DMS114 treated with DMSO at 0.1 percent for 48 hours (cell line): ENCODE measurements at regions not wholly inside any gene's neighbourhood (a gene's known extent, or its start where the extent isn't known, plus 50 kb on each side); places are given as distances from the start of the nearest gene placed in this dataset.
"Not testable (repeated sequence)": the region's sequence is repeated elsewhere in the genome, so short reads cannot be mapped to it uniquely, and the experiment has no call there.

ENCODE experiments used
- DNase-seq: peaks from one replicate; lab custom pipeline; 2025; ENCODE audit not compliant: unreplicated experiment; lab: John Stamatoyannopoulos, UW

DNA sequence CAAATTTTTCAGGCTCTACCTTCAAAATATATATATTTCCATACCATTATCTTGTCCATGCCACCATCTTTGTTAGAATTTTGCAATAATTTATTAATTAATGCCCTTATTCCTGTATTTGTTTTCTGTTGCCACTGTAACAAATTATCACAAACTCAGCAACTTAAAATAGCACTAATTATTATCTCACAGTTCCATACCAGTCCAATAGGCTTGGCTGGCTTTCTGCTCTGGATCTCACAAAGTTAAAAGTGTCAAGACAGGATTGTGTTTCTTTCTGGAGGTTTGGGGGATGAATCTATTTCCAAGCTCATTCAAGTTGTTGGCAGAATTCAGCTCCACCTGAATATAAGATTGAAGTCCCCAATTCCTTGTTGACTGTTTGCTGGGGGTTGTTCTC is 58.6 kb upstream of the SLC38A4 start:
- DNase-seq, result no peak

DNA sequence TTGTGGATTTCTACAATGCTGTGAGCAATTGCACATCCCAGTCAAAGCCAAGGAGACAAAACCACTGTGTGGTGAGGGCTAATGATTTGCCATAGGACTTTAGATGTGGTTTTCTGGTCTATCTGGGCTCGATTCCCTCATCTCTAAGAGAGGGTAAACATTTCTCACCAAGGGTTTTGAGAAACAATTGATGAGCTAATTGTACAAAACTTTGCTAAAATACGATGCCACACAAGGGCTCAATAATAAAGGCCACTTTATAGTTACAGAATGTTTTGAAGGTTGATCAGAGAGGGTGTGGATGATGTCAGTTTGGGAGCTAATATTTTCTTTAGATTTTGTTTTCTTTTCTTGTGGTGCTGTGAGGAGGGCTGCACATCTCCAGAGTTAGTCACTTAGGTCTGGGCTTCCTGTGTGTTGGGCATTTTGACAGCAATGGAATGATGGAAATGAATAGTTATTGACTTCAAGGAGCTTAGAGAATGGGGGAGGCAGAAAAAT is 60.8 kb upstream of the SLC38A4 start:
- DNase-seq, result no peak

DNA sequence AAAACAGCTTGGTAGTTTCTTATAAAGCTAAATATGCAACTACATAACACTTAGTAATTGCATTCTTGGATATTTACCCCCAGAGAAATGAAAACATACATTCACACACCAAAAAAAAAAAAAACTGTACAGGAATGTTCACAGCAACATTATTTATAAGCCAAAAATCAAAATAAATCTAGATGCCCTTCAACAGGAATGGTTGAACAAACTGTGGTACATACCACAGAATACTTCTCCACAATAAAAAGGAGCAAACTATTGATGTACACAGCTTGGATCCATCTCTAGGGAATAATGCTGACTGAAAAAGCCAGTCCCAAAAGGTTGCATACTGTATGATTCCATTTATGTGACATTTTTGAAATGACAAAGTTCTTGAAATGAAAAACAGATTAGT is 62.1 kb upstream of the SLC38A4 start:
- DNase-seq, result no peak

DNA sequence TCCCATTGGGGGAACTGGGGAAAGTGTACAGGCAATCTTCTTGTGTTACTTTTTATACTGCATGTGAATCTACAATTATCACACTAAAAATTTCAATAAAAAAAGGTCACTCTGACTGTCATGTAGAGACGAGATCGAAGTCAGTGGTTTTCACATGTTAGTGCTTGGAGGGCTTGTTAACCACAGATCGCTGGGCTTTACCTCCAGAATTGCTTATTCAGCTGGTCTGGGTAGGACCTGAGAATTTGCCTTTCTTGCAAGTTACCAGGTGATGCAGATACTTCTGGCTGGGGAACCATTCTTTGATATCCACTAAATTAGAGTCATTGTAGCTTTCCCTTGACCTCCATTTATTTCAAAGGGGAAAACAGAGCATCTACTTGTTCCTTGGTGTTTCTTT is 62.8 kb upstream of the SLC38A4 start:
- DNase-seq, result no peak

DNA sequence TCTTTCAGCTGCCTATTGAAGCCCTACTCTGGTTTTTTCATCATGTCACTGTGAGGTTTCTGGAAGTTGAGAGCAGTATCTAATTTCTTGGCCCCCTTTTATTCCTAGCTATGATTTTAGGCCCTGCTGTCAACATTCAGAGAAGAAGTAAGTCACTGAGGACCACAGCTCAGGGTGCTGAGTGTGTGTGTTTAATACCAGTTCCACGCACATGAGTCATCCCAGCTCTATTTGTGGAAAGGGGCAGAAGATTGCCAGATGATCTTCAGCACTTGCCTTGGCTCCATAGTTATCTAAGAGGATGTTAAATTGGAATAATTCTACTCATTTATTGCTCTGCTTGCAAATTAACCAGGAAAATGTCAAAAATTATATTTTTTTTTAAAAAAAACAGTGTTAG is 65.5 kb upstream of the SLC38A4 start:
- no peak for DNase-seq

DNA sequence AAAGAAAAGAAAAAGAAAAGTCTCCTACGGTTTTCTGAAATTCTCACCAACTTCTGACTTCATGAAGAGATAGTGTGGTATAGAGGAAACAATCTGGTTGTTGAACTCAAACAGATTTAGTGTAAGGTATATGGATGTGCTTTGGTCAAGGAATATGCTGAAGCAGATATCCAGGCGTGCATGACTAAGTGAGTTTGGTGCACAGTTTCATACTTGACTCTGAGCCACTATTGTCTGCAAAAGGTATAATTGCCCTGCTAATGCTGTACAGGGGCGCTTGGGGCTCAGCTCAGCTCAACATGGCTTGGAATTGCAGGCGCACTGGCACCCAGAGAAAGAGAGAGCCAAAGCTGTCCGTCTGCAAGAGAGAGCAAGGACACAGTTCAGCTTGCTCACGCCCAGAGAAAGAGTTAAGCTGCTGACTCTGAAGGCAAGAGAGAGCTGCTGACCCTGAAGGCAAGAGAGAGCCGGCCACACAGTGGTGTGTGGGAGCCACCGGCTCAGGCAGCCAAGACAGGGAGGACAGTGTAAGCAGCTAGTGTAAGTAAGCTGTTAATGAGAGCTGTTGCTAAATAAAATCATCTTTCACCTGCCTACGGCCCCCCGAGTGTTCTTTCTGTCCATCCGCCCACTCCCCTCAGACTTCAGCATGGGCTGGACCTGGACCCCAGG is 66.4 kb upstream of the SLC38A4 start:
- DNase-seq, result no peak

DNA sequence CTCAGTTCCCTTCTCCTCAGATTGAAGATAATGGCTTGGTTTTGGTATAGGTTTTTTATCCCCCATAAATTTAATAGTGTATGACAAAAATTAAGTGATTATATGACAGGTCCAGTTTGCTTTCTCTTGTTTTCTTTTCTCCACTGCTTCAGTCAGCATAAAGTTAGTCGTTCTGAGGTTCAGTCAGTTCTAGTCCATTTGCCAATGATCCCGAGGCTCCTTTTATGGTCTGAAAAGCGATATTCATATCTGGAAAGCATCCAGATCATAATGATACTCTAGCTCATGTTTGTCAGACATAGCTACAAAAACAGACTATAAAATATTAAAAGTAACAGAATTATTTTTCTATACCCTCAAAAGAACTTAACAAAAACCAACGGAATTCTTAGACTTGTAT is 67.1 kb upstream of the SLC38A4 start:
- no peak for DNase-seq

DNA sequence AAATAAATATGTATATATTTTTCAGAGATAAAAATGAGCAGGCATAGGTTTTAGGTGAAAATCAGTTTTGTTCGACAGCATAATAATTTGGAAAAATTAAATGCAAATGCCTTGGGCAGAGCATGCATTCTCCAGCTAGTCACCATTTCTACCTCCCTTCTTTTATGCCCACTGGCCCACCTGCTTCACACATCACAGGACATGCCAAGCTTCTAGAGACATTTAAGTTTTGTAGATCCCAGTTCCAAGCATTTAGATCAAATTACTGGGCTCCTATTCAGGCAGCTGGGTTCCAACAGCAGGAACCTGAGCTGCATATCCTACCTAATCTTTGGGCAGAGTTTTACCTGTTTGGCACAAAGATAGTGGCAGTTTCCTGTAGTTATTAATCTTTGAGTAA is 67.6 kb upstream of the SLC38A4 start:
- DNase-seq, result no peak

DNA sequence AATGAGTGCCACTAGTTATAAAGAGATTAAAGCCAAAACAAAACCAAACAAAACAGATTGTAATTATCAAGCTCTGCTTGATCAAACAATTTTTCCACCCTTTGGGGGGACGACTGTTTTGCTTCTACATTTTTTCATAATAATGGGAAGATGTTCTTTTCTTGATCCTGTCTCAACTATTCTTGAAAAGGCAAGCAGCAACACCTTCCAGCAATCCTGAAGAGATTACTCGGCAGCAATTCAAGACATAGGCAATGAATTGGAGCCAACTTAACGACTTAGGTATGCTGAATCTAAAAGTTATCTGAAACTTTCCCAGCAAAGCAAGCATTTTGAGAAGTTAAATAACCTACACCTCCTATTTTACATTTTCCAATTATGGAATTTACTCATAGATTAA is 69.9 kb upstream of the SLC38A4 start:
- no peak for DNase-seq

DNA sequence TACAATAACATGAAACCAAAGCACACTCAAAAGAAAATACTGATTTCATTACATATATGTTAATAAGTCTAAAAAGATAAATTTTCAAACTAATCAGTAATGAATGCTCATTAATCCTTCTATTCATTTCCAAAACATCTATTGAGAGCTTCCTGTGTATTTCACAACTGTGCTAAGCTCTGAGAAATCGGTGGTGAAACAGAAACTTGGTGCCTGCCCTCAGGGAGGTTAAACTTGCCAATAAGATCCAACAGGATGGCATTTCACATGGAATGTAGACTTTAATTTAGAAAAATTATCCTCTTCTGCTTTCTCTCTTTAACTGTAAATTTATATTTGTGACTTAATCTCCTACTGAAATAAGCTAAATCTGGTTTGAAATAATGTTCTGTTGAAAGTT is 70.9 kb upstream of the SLC38A4 start:
- DNase-seq, result no peak

DNA sequence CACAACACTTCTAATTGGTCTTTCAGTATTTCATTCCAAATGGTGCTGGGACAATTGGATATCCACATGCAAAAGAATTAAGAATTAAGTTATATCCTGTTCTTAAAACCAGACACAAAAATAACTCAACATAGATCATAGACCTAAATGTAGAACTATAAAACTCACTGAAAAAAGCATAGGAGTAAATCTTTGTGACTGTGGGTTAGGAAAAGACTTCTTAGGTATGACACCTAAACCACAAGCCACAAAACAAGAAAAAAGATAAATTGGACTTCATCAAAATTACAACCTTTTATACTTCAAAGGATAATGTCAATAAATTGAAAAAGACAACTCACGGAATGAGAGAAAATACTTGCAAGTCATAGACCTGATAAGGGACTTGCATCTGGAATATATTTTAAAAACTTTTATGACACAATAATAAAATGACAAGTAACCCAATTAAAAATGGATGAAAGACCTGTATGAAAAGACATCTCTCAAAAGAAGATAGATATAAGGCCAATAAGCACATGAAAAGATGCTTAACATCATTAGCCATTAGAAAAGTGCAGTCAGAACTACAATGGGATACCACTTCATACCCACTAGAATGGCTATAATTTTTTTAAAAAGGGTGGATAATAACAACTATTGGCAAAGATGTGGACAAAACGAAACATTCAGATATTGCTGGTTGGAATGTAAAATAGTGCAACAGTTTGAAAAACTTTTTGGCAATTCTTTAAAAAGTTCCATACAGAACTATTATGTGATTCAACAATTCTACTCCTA is 72.5 kb upstream of the SLC38A4 start:
- no peak for DNase-seq

DNA sequence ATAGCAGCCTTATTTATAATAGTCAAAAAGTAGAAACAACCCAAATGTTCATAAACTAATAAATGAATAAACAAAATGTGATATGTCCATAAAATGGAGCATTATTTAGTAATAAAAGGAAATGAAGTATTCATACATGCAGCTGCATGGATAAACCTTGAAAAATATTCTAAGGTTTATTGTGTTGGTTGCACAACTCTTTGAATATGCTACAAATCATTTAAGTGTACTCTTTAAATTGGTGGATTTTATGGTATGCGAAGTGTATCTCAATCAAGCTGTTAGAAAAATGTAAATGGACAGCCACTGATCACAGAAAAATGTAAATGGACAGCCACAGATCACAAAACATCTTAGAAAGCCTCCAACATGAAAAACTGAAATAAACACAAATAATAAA is 73.2 kb upstream of the SLC38A4 start:
- no peak for DNase-seq

DNA sequence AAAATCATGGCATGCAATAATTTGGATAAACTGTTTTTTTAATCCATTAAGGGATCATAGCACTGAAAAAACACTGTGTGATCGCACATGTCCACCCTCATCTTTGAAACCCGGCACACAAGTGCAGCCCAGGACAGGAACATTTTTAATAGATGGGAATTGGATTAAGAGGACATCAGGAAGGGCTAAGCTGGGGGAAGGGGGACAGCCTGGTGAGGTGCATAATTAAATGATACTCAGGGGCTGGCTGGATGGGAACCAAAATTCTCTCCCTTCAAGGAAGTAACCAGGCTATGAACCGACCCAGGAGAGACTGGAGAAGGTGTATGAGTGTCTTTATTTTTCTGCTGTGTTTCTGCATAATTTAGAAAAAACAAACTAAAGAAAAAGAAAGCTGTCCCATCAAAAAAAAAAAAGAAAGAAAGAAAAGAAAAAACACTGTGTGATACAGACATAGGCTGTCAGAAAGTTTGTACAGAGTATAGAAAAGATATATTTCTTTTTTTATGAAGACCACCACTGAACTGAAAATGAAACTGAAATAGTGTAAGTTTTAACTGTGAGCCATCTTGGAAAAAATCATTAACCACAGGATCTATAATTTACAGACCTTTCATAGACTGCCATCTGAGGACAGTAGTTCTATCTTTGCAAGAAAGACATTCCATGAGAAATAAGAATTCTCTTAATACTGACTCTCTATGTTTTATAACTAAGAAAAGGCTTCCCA is 75.1 kb upstream of the SLC38A4 start:
- DNase-seq, result no peak

DNA sequence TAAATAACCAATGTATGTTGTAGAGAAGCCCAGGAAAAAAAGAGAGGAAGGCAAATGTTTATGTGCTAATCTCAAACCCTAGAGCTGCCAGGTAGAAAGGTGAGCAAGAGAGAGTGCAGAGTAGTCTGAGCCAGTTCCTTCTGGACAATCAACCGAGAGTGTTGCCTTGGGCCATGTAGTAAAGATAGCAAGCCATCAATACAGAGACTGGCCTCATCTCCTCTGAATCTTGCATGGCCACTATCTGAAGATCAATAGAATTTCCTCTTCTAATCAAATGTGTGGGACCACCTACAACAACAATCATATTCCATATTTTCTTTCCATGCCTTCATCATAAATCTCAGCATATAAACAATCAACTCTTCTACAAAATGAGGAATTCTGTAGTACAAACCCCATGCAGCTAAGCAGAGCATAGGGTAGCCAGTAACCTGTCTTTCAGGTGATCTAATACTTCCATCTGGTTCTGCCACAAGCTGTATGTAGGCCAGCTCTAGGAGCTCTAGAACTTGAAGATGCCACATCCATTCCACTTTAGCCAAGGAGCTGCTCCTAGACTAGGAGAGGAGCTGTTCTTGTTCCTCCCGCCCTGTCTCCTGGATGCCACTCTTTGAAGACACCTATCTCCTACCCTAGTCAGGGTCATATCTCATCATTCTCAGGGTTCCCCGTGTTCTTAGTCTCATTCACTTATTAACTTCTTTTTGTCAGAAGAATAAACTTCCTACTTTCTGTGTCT is 75.8 kb upstream of the SLC38A4 start:
- no peak for DNase-seq

DNA sequence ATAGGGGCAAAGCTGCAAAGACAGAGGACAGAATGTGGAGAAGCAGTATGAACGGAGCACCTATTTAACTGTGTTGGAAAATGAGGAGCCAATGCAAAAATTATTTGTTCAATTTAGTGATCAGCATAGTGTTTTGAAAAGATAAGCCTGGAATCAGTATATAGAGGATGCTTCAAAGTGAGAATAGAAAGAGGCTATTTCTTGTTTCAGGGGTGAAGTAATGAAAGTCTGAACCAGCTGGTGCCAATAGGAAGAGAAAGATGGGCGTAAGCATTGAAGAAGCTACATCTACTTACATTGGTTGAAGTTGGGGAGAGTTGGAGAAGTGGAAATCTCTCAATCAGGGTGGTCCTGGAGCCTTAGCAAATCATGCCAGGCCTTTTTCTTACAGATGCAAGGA is 77.3 kb upstream of the SLC38A4 start:
- no peak for DNase-seq

DNA sequence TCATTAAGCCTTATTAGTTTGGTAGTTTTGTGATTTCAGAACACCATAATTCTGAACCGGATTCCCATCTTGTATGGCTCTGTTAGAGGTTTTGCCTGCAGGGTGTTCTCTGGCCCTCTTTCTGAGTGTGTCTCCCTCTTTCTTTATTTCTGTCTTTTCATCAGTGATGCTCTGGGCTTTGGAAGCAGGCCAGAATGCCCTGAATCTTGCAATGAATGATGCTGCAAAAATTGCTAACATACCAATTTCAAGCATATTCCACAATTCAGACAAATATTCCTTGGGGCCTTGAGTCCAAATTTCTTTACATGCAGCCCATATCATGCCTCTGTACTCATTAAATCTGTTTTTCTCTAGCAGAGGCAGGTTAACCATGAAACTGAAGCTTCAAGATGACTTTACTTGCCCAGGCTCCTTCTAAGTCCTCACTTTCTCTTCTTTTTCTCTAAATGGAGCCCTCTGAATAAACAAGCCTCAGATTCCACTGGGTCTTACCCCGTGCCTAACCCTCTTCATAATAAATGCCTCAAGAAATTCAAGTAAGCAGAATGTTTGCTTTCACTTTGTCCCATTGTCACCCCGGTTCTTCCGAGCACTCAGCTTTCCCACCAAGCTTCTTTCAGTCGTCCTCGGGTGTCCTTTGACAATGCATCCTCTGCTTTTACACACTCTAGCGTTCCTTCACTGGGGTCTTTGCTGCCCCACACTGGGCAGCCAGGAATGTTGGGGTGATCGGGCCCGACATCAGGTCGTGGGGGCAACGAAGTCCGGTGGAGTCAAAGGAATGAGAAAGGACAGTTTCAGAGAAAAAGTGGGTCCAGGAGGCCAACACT is 78.8 kb upstream of the SLC38A4 start:
- no peak for DNase-seq

DNA sequence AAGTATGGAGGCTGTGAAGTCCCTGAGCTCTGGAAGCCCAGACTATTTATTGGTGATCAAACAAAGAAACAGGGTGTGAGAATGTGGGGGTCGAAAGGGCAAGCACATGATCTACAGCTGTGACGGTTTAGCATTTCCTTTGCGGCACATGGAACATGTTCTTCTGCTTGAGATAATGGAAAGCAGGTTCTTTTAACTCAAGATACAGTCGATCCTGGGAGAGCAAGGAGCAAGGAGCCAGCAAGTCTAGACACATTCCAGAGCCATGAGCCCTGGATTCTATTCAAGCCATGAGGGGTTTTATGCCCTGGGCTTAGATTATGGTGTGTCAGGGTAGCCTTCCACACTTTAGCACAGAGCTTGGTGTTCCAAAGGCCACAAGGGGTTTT is 79.4 kb upstream of the SLC38A4 start:
- DNase-seq, result not testable (repeated sequence)

DNA sequence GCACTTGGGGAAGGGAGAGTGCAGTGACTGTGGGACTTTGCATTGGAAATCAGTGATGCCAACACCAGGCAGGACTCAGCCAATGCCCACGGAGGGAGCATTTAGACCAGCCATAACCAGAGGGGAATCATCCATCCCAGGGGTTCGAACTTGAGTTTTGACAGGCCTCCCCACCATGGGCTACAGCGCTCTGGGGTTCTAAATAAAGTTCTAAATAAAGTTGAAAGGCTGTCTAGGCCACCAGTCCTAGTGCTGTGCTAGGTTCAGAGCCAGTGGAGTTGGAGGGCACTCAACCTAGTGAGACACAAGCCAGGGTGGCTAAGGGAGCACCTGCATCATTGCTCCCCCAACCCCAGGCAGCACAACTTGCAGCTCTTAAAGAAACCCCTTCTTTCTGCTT is 82.0 kb upstream of the SLC38A4 start:
- no peak for DNase-seq

DNA sequence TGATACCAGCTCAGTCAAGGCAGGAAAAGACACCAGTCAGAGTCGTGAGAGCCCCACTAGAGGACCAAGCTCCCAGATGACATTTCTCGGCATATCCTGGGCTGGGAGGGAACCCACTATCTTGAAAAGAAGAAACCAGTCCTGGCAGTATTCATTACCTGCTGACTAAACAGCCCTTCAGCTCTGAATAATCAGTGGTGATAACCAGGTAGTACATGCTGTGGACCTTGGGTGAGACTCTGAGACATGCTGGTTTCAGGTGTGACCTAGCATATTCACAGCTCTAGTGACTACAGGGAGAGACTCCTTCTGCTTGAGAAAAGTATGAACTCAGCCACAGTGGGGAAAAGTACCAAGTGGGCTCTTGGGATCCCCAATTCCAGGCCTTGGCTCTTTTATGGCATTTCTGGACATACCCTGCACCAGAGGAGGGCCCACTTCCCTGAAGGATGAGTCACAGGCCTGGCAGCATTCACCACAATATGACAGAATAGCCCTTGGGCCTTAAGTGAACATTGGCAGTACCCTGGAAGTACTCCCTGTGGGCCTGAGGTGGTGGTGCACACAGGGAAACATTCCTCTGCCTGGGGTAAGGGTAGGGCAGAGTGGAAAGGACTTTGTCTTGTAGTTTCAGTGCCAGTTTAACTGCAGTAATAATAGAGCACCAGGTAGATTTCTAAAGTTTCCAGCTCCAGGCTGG is 82.6 kb upstream of the SLC38A4 start:
- no peak for DNase-seq
